GM23338 (cell line): ENCODE measurements at regions not wholly inside any gene's neighbourhood (a gene's known extent, or its start where the extent isn't known, plus 50 kb on each side); places are given as distances from the start of the nearest gene placed in this dataset.

Experiments
- ATAC-seq: fragments of 200-7000 bp; cut with Tn5 transposase; 3 replicates; pipeline ENCODE4 v1.9.1; 2020
- DNase-seq: peaks from one replicate; pipeline ENCODE4 v3.0.0-alpha.2; 2015; ENCODE audit warnings: low spot score
- H2AFZ ChIP-seq: fragments of 200-600 bp; sonication (generic); 2 replicates; pipeline ENCODE4 v1.8.0; 2016; ENCODE audit warnings: antibody characterized with exemption, mild to moderate bottlenecking, moderate library complexity
- H3F3A ChIP-seq: fragments of 200-600 bp; sonication (generic); replicated peaks from 2 replicates; pipeline ENCODE4 v1.8.0; 2017; ENCODE audit warnings: antibody characterized with exemption, mixed run types, low read depth
- H3K27ac ChIP-seq: fragments of 200-600 bp; sonication (generic); 2 replicates; pipeline ENCODE4 v1.6.1; 2016; ENCODE audit warnings: low read depth
- H3K27me3 ChIP-seq: fragments of 200-600 bp; sonication (generic); 2 replicates; pipeline ENCODE4 v1.8.0; 2016; ENCODE audit warnings: mild to moderate bottlenecking, mixed run types, moderate library complexity; ENCODE audit not compliant: insufficient read depth
- H3K36me3 ChIP-seq: fragments of 200-600 bp; sonication (generic); 2 replicates; pipeline ENCODE4 v1.8.0; 2016; ENCODE audit warnings: mild to moderate bottlenecking; ENCODE audit not compliant: insufficient read depth
- H3K4me1 ChIP-seq: fragments of 200-600 bp; sonication (generic); 2 replicates; pipeline ENCODE4 v1.8.0; 2016; ENCODE audit warnings: mild to moderate bottlenecking, moderate library complexity; ENCODE audit not compliant: insufficient read depth
- H3K4me2 ChIP-seq: fragments of 200-600 bp; sonication (generic); 2 replicates; pipeline ENCODE4 v1.7.1; 2017; ENCODE audit warnings: mixed run types
- H3K4me3 ChIP-seq: fragments of 200-600 bp; sonication (generic); 2 replicates; pipeline ENCODE4 v1.6.1; 2016; ENCODE audit warnings: mixed run types
- H3K79me2 ChIP-seq: fragments of 200-600 bp; sonication (generic); replicated peaks from 2 replicates; pipeline ENCODE4 v1.8.0; 2017; ENCODE audit warnings: mild to moderate bottlenecking; ENCODE audit not compliant: insufficient read depth
- H3K9me2 ChIP-seq: fragments of 200-600 bp; sonication (generic); 2 replicates; pipeline ENCODE4 v1.8.0; 2017; ENCODE audit not compliant: insufficient read depth
- H4K20me1 ChIP-seq: fragments of 200-600 bp; sonication (generic); replicated peaks from 2 replicates; pipeline ENCODE4 v1.8.0; 2017; ENCODE audit warnings: mild to moderate bottlenecking; ENCODE audit not compliant: insufficient read depth
- H3K27ac Mint-ChIP-seq: 2 replicates; pipeline ENCODE4 v1.8.0; 2020; ENCODE audit warnings: inconsistent platforms, mild to moderate bottlenecking, moderate library complexity, mixed read lengths
- H3K27me3 Mint-ChIP-seq: 3 replicates; pipeline ENCODE4 v1.8.0; 2022; ENCODE audit warnings: low read depth, mild to moderate bottlenecking, moderate library complexity, mixed read lengths, inconsistent platforms; ENCODE audit not compliant: insufficient read depth, poor library complexity
- H3K36me3 Mint-ChIP-seq: 3 replicates; pipeline ENCODE4 v1.8.0; 2021; ENCODE audit warnings: low read depth, mild to moderate bottlenecking, inconsistent platforms, moderate library complexity, mixed read lengths
- H3K4me1 Mint-ChIP-seq: 3 replicates; pipeline ENCODE4 v1.8.0; 2020; ENCODE audit warnings: mild to moderate bottlenecking, inconsistent platforms, mixed read lengths
- H3K4me3 Mint-ChIP-seq: 3 replicates; pipeline ENCODE4 v1.8.0; 2021; ENCODE audit warnings: moderate library complexity, mild to moderate bottlenecking, inconsistent platforms, mixed read lengths
- H3K9me3 Mint-ChIP-seq: 3 replicates; pipeline ENCODE4 v1.8.0; 2020; ENCODE audit warnings: moderate library complexity, mild to moderate bottlenecking, inconsistent platforms, mixed read lengths
- CREB1 ChIP-seq: fragments of 250-450 bp; sonication (Bioruptor Pico); IDR thresholded peaks from 2 replicates; pipeline ENCODE4 v1.5.0; 2020; ENCODE audit warnings: low read depth, mild to moderate bottlenecking, moderate library complexity
- CTCF ChIP-seq, 2 experiments: fragments of 200-600 bp in 1 of 2; sonication (generic) in 1 of 2; conservative IDR thresholded peaks; 2 replicates each; pipeline versions ENCODE4 v1.5.1 to v1.6.1; 2016 to 2017; ENCODE audit warnings: antibody characterized with exemption in 2 of 2, low read depth in 2 of 2, mild to moderate bottlenecking in 2 of 2, moderate library complexity in 1 of 2
- EZH2 ChIP-seq: fragments of 200-600 bp; sonication (generic); IDR thresholded peaks from one replicate; pipeline ENCODE4 v1.8.0; 2017; ENCODE audit warnings: antibody characterized with exemption, mild to moderate bottlenecking, low read depth; ENCODE audit not compliant: unreplicated experiment
- EZH2phosphoT487 ChIP-seq: fragments of 200-600 bp; sonication (generic); IDR thresholded peaks from one replicate; pipeline ENCODE4 v1.8.1; 2018; ENCODE audit warnings: antibody characterized with exemption; ENCODE audit not compliant: unreplicated experiment
- JUNB ChIP-seq: IDR thresholded peaks from one replicate; pipeline ENCODE4 v1.6.1; 2016; ENCODE audit warnings: antibody characterized with exemption; ENCODE audit not compliant: unreplicated experiment
- NANOG ChIP-seq: IDR thresholded peaks from 2 replicates; pipeline ENCODE4 v1.6.1; 2016; ENCODE audit warnings: antibody characterized with exemption, borderline replicate concordance
- POLR2AphosphoS5 ChIP-seq: IDR thresholded peaks from 2 replicates; pipeline ENCODE4 v1.6.1; 2016; ENCODE audit warnings: antibody characterized with exemption, low read depth
- REST ChIP-seq: IDR thresholded peaks from one replicate; pipeline ENCODE4 v1.6.1; 2018; ENCODE audit warnings: antibody characterized with exemption; ENCODE audit not compliant: unreplicated experiment
- STAT1 ChIP-seq: IDR thresholded peaks from one replicate; pipeline ENCODE4 v1.6.1; 2016; ENCODE audit warnings: antibody characterized with exemption; ENCODE audit not compliant: unreplicated experiment
- ZNF114 ChIP-seq: fragments of 250-450 bp; sonication (Bioruptor Pico); IDR thresholded peaks from 2 replicates; pipeline ENCODE4 v1.5.0; 2020; ENCODE audit warnings: mild to moderate bottlenecking, moderate library complexity
- ZNF331 ChIP-seq: fragments of 250-450 bp; sonication (Bioruptor Pico); IDR thresholded peaks from 2 replicates; pipeline ENCODE4 v1.5.0; 2020; ENCODE audit warnings: low read depth, mild to moderate bottlenecking, moderate library complexity
- ZNF462 ChIP-seq: fragments of 250-450 bp; sonication (Bioruptor Pico); IDR thresholded peaks from 2 replicates; pipeline ENCODE4 v1.5.0; 2020; ENCODE audit warnings: mild to moderate bottlenecking, moderate library complexity

DNA sequence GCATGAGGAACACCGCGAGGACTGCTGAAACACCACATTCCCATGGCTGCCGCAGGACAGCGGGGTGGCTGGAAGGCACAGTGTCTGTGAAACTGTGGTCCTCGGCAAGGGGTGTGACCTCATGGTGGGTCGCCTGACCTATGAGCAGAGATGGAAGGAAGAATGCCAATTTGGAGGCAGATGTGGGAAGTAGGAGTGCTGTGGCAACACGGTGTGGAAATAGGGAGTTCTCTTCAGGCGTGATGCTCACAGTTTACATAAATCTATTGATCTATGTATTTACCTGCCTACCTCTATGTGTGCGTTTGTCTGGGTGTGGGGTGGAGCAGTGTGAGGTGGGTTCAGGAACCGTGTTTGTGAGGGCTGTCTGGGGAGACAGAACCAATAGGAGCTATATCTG lies 62.3 kb upstream of the LSM6 start (continued):
- no peak for TF ChIP-seq REST
- no peak for TF ChIP-seq CTCF (conservative IDR thresholded peaks at IDR 0.05; ENCODE audit: low read depth in 2 of 2)
- no peak for TF ChIP-seq STAT1
- TF ChIP-seq ZNF331 (CRISPR knock-in tag): no peak

- H3K36me3 Mint-ChIP-seq: no peaks in the 10 kb centered on the region
- H3K27ac Mint-ChIP-seq: no peak overlapping the region
- DNase-seq (no peak), ATAC-seq (no peak)
- Histone ChIP-seq H3K79me2 (no peaks in the 10 kb centered on the region), H3K27ac (no peak overlapping the region), H3K27me3 (no peaks in the 10 kb centered on the region), H4K20me1 (no peaks in the 10 kb centered on the region), H3K9me2 (peaks cover 5% of the 10 kb centered on the region), H3K36me3 (no peaks in the 10 kb centered on the region), H2AFZ (no peak overlapping the region), H3K4me3 (no peak overlapping the region), H3K4me1 (no peaks in the 10 kb centered on the region), H3F3A (no peaks in the 10 kb centered on the region), H3K4me2 (no peak overlapping the region)
- H3K27me3 Mint-ChIP-seq: no peaks in the 10 kb centered on the region
- H3K9me3 Mint-ChIP-seq: peaks cover 2% of the 10 kb centered on the region; the same call in 1 of the 3 replicates
- H3K4me3 Mint-ChIP-seq: no peak overlapping the region
- no peaks in the 10 kb centered on the region for H3K4me1 Mint-ChIP-seq
- TF ChIP-seq ZNF331 (CRISPR knock-in tag) (no peak), POLR2AphosphoS5 (no peak), ZNF462 (no peak), EZH2 (no peak), EZH2phosphoT487 (no peak), ZNF114 (CRISPR knock-in tag) (no peak), CREB1 (no peak), CTCF (conservative IDR thresholded peaks at IDR 0.05; ENCODE audit: low read depth in 2 of 2) (no peak), NANOG (no peak), STAT1 (no peak), JUNB (no peak)
Observed at GRCh38 chr4:146112389-146112788, 63.1 kb upstream of the LSM6 start.
